ENCODE measurements at regions not wholly inside any gene's neighbourhood (a gene's known extent, or its start where the extent isn't known, plus 50 kb on each side); places are given as distances from the start of the nearest gene placed in this dataset.
A peak's percentile ranks its signal among the peaks of the same experiment; 100 is the strongest.

- no peak overlapping the region for H3K9ac ChIP-seq
Measured at GRCh38 chr13:85212692-85213091, 586.5 kb downstream of the SLITRK6 start.

GRCh38 chr13:85204668-85205344 lies 594.4 kb downstream of the SLITRK6 start:
- H3K4me3 ChIP-seq: peak overlapping the region in 1 of 10 experiments; percentile 25; a peak in 1 of 20 replicates
- H3K4me1 ChIP-seq: no peaks in the 10 kb centered on the region
- H4K20me1 ChIP-seq: no peaks in the 10 kb centered on the region
- H3K27ac ChIP-seq: no peak overlapping the region
- no peaks in the 10 kb centered on the region for H3K36me3 ChIP-seq
- H3K4me2 ChIP-seq: no peak overlapping the region
- H3K9ac ChIP-seq: no peak overlapping the region
- no peaks in the 10 kb centered on the region for H3K27me3 ChIP-seq
- H3K9me3 ChIP-seq (replicated peaks in 1 of 11): peaks cover 23 to 44% (median 37%) of the 10 kb centered on the region in 11 experiments
- no peak for TF ChIP-seq Cebpa-rat (IDR thresholded peaks at IDR 0.05)

More at GRCh38 chr13:85212692-85213091, 586.5 kb downstream of the SLITRK6 start:
- Histone ChIP-seq H3K27ac (no peak overlapping the region), H3K4me2 (no peak overlapping the region), H3K27me3 (no peaks in the 10 kb centered on the region), H3K4me1 (no peaks in the 10 kb centered on the region), H4K20me1 (no peaks in the 10 kb centered on the region), H3K36me3 (no peaks in the 10 kb centered on the region), H3K9me3 (replicated peaks in 1 of 11) (peaks cover 8 to 19% (median 13%) of the 10 kb centered on the region in 11 experiments; a peak in 21 of 22 replicates), H3K4me3 (no peak overlapping the region)
- TF ChIP-seq Cebpa-rat (IDR thresholded peaks at IDR 0.05): no peak

GRCh38 chr13:85197431-85197830 lies 601.8 kb downstream of the SLITRK6 start:
- H4K20me1 ChIP-seq: no peaks in the 10 kb centered on the region
- no peak for TF ChIP-seq Cebpa-rat (IDR thresholded peaks at IDR 0.05)
- H3K36me3 ChIP-seq: no peaks in the 10 kb centered on the region
- H3K9me3 ChIP-seq (replicated peaks in 1 of 11): peaks cover 5 to 64% (median 19%) of the 10 kb centered on the region in 11 experiments; a peak in 17 of 22 replicates
- peak overlapping the region in 8 of 11 experiments; percentile 8 to 47 (median 31); a peak in 12 of 22 replicates for H3K4me2 ChIP-seq
- 0 out of 20 replicates have a peak overlapping the region, but pooled peaks of 1 of the 10 experiments have one; percentile 25 for H3K4me3 ChIP-seq
- H3K27me3 ChIP-seq: no peaks in the 10 kb centered on the region
- H3K4me1 ChIP-seq: peaks cover 0 to 19% (median 11%) of the 10 kb centered on the region in 10 experiments; a peak in 10 of 20 replicates
- H3K9ac ChIP-seq: no peak overlapping the region
- peak overlapping the region in 7 of 11 experiments; percentile 5 to 47 (median 40); a peak in 10 of 22 replicates for H3K27ac ChIP-seq

- peaks cover 0 to 19% (median 11%) of the 10 kb centered on the region in 10 experiments; a peak in 10 of 20 replicates for H3K4me1 ChIP-seq
- no peak overlapping the region for H3K27ac ChIP-seq
- H3K36me3 ChIP-seq: no peaks in the 10 kb centered on the region
- H3K4me3 ChIP-seq: no peak overlapping the region
- H4K20me1 ChIP-seq: no peaks in the 10 kb centered on the region
- no peaks in the 10 kb centered on the region for H3K27me3 ChIP-seq
- no peak for TF ChIP-seq Cebpa-rat (IDR thresholded peaks at IDR 0.05)
- H3K9ac ChIP-seq: no peak overlapping the region
- peaks cover 5 to 56% (median 19%) of the 10 kb centered on the region in 11 experiments; a peak in 18 of 22 replicates for H3K9me3 ChIP-seq (replicated peaks in 1 of 11)
- no peak overlapping the region for H3K4me2 ChIP-seq
Measured at GRCh38 chr13:85194482-85194881, 604.7 kb downstream of the SLITRK6 start.

- no peak for TF ChIP-seq Cebpa-rat (IDR thresholded peaks at IDR 0.05)
- Histone ChIP-seq H3K36me3 (no peaks in the 10 kb centered on the region), H3K9me3 (replicated peaks in 1 of 11) (peaks cover 0 to 32% (median 13%) of the 10 kb centered on the region in 11 experiments; a peak in 18 of 22 replicates), H3K4me2 (no peak overlapping the region), H3K4me1 (peaks cover 0 to 10% (median 5%) of the 10 kb centered on the region in 10 experiments; a peak in 10 of 20 replicates), H3K27me3 (no peaks in the 10 kb centered on the region), H3K27ac (no peak overlapping the region), H3K9ac (no peak overlapping the region), H4K20me1 (no peaks in the 10 kb centered on the region), H3K4me3 (no peak overlapping the region)
Measured at GRCh38 chr13:85191996-85192718, 607.1 kb downstream of the SLITRK6 start.

- H3K27ac ChIP-seq: no peak overlapping the region
Measured at GRCh38 chr13:85186356-85187045, 612.7 kb downstream of the SLITRK6 start.

GRCh38 chr13:85174291-85174690 lies 624.9 kb downstream of the SLITRK6 start:
- no peak for TF ChIP-seq Cebpa-rat (IDR thresholded peaks at IDR 0.05)
- no peak overlapping the region for H3K9ac ChIP-seq
- H3K4me3 ChIP-seq: no peak overlapping the region
- H4K20me1 ChIP-seq: no peaks in the 10 kb centered on the region
- peaks cover 0 to 14% (median 0%) of the 10 kb centered on the region in 11 experiments; a peak in 5 of 22 replicates for H3K9me3 ChIP-seq (replicated peaks in 1 of 11)
- H3K4me2 ChIP-seq: no peak overlapping the region
- H3K27ac ChIP-seq: no peak overlapping the region
- no peaks in the 10 kb centered on the region for H3K27me3 ChIP-seq
- no peaks in the 10 kb centered on the region for H3K4me1 ChIP-seq
- H3K36me3 ChIP-seq: no peaks in the 10 kb centered on the region

More at GRCh38 chr13:85186356-85187045, 612.7 kb downstream of the SLITRK6 start:
- H3K27me3 ChIP-seq: no peaks in the 10 kb centered on the region
- no peak for TF ChIP-seq Cebpa-rat (IDR thresholded peaks at IDR 0.05)
- H3K9me3 ChIP-seq (replicated peaks in 1 of 11): peaks cover 0 to 2% (median 0%) of the 10 kb centered on the region in 11 experiments; a peak in 3 of 22 replicates
- no peaks in the 10 kb centered on the region for H3K36me3 ChIP-seq
- H4K20me1 ChIP-seq: no peaks in the 10 kb centered on the region
- no peak overlapping the region for H3K4me2 ChIP-seq
- H3K4me1 ChIP-seq: no peaks in the 10 kb centered on the region
- H3K9ac ChIP-seq: no peak overlapping the region
- H3K4me3 ChIP-seq: no peak overlapping the region

GRCh38 chr13:85170372-85170771 lies 628.8 kb downstream of the SLITRK6 start:
- Histone ChIP-seq H3K27me3 (no peaks in the 10 kb centered on the region), H3K4me3 (no peak overlapping the region), H4K20me1 (no peaks in the 10 kb centered on the region), H3K9me3 (replicated peaks in 1 of 11) (no peaks in the 10 kb centered on the region), H3K36me3 (no peaks in the 10 kb centered on the region), H3K27ac (no peak overlapping the region), H3K9ac (no peak overlapping the region), H3K4me2 (no peak overlapping the region), H3K4me1 (no peaks in the 10 kb centered on the region)
- no peak for TF ChIP-seq Cebpa-rat (IDR thresholded peaks at IDR 0.05)

GRCh38 chr13:85166891-85167290 lies 632.3 kb downstream of the SLITRK6 start:
- H3K27ac ChIP-seq: no peak overlapping the region
- no peak overlapping the region for H3K9ac ChIP-seq
- no peaks in the 10 kb centered on the region; a peak in 1 of 20 replicates for H3K4me1 ChIP-seq
- H3K27me3 ChIP-seq: no peaks in the 10 kb centered on the region
- no peak overlapping the region for H3K4me2 ChIP-seq
- no peaks in the 10 kb centered on the region; a peak in 1 of 22 replicates for H3K36me3 ChIP-seq
- H4K20me1 ChIP-seq: no peaks in the 10 kb centered on the region
- no peak overlapping the region for H3K4me3 ChIP-seq
- TF ChIP-seq Cebpa-rat (IDR thresholded peaks at IDR 0.05): no peak
- H3K9me3 ChIP-seq (replicated peaks in 1 of 11): peaks cover 16 to 21% (median 18%) of the 10 kb centered on the region in 11 experiments

Data from BLaER1 treated with 17β-estradiol and CSF1 and Interleukin-3, amounts not matched to agents 10 nM and 100 nM (cell line).